Keratinocyte (primary cell): ENCODE measurements at regions not wholly inside any gene's neighbourhood (a gene's known extent, or its start where the extent isn't known, plus 50 kb on each side); places are given as distances from the start of the nearest gene placed in this dataset.

Experiments used
- EZH2 ChIP-seq: IDR thresholded peaks from one replicate; pipeline ENCODE4 v1.6.1; 2012; ENCODE audit warnings: inconsistent platforms, mild to moderate bottlenecking, low read length, moderate library complexity
- TF ChIP-seq, protein P1 (sequence below), 3 experiments: IDR thresholded peaks in 1 of 3; conservative IDR thresholded peaks in 1 of 3; optimal IDR thresholded peaks in 1 of 3; 2 replicates in 2 of 3; 3 replicates in 1 of 3; pipeline versions ENCODE3 to v1.5.1; 2011; ENCODE audit warnings: low read length in 3 of 3, mild to moderate bottlenecking in 3 of 3, moderate library complexity in 2 of 3, control low read depth in 1 of 3, inconsistent platforms in 1 of 3; ENCODE audit not compliant: insufficient read depth in 2 of 3; ENCODE audit errors: extremely low read depth in 1 of 3

DNA sequence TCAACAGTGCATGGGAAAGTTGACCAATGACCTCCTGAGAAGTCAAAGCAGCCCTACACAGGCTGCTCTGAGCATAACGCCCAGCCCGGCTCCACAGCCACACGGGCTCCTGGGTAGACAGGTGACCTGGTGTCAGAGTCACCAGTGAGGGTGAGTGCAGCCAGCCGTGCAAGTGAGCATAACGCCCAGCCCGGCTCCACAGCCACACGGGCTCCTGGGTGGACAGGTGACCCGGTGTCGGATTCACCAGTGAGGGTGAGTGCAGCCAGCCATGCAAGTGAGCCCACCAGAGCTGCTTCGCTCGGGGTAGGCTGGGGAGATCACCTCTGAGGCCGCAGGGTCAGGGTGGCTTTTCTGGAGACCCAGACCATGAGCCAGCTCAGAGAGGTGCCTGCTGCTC, 94.3 kb upstream of the TMEM18 start:
- TF ChIP-seq, protein P1, sequence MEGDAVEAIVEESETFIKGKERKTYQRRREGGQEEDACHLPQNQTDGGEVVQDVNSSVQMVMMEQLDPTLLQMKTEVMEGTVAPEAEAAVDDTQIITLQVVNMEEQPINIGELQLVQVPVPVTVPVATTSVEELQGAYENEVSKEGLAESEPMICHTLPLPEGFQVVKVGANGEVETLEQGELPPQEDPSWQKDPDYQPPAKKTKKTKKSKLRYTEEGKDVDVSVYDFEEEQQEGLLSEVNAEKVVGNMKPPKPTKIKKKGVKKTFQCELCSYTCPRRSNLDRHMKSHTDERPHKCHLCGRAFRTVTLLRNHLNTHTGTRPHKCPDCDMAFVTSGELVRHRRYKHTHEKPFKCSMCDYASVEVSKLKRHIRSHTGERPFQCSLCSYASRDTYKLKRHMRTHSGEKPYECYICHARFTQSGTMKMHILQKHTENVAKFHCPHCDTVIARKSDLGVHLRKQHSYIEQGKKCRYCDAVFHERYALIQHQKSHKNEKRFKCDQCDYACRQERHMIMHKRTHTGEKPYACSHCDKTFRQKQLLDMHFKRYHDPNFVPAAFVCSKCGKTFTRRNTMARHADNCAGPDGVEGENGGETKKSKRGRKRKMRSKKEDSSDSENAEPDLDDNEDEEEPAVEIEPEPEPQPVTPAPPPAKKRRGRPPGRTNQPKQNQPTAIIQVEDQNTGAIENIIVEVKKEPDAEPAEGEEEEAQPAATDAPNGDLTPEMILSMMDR (optimal IDR thresholded peaks at IDR 0.05 in 1 of 3, IDR thresholded peaks at IDR 0.05 in 1 of 3, conservative IDR thresholded peaks at IDR 0.05 in 1 of 3; ENCODE audit: extremely low read depth in 1 of 3, insufficient read depth in 2 of 3, low read length in 3 of 3), result no peak
- TF ChIP-seq EZH2, result no peak
